AG04450 (cell line): ENCODE measurements at regions not wholly inside any gene's neighbourhood (a gene's known extent, or its start where the extent isn't known, plus 50 kb on each side); places are given as distances from the start of the nearest gene placed in this dataset.

Source experiments
- CTCF ChIA-PET: fragments of 300-600, 350-600 bp; formaldehyde crosslinking; extraction: SDS; loops from one replicate; lab custom pipeline; 2022; ENCODE audit warnings: antibody characterized with exemption, inconsistent platforms; lab: Charles Lee
- POLR2A ChIA-PET: fragments of 350-600 bp; formaldehyde crosslinking; extraction: SDS; loops from one replicate; lab custom pipeline; 2021; ENCODE audit warnings: antibody characterized with exemption, inconsistent platforms; lab: Yijun Ruan, JAX
- DNase-seq: peaks from one replicate; pipeline ENCODE4 v3.0.0-alpha.2; 2011; ENCODE audit warnings: low read depth, low spot score
- H3K27ac ChIP-seq: one replicate; pipeline ENCODE4 v1.5.1; 2012; ENCODE audit warnings: low read depth, low read length, control low read depth
- H3K27me3 ChIP-seq: one replicate; pipeline ENCODE4 v1.6.0; 2012; ENCODE audit warnings: low read length; ENCODE audit not compliant: control insufficient read depth, insufficient read depth
- H3K4me3 ChIP-seq: 2 replicates; pipeline ENCODE4 v1.5.1; 2011; ENCODE audit warnings: mild to moderate bottlenecking, low read depth, low read length, control low read depth
- H3K9me3 ChIP-seq: 2 replicates; pipeline ENCODE4 v1.5.1; 2012; ENCODE audit warnings: low read length; ENCODE audit not compliant: control insufficient read depth, insufficient read depth
- CTCF ChIP-seq: IDR thresholded peaks from 2 replicates; pipeline ENCODE4 v1.5.1; 2011; ENCODE audit warnings: low read depth, low read length, control low read depth, inconsistent platforms

DNA sequence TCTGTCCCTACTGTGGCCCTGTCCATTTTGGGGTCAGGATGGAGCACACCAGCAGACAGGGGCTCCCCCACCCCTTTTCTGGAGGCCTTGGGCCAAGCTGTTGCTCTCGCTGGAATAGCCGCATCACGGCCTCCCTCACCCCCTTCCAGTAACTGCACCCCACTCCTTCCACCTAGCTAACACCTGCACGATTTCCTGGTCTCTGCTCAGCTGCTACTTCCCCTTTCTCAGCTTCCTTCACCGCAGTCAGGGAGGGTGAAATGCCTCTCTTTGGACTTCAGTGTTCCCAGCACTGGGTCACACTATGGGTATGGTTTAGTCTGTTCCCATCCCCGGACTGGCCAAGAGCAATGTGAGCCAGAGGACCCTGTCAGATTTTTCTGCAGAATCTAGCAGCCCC is 400.2 kb downstream of the MCTP2 start:
- H3K4me3 ChIP-seq: no peak overlapping the region
- H3K9me3 ChIP-seq: no peaks in the 10 kb centered on the region
- TF ChIP-seq CTCF: no peak
- ChIA-PET POLR2A (no interaction called here), CTCF (no interaction called here)
- DNase-seq: no peak
- no peak overlapping the region for H3K27ac ChIP-seq
- H3K27me3 ChIP-seq: no peaks in the 10 kb centered on the region

DNA sequence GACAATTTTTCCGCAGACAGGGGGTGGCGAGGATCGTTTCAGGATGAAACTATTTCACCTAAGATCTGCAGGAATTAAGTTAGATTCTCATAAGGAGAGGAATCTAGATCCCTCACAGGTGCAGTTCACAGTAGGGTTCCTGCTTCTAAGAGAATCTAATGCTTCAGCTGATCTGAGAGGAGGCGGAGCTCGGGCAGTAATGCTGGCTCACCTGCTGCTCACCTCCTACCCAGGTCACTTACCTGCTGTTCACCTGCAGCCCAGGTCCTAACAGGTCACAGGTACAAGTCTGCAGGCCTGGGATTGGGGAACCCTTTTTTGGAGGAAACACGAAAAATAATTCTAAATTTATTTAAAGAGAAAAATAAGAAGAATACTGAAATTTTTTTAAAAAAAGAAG is 406.8 kb downstream of the MCTP2 start:
- DNase-seq: no peak
- Histone ChIP-seq H3K9me3 (no peaks in the 10 kb centered on the region), H3K27ac (no peak overlapping the region), H3K4me3 (no peak overlapping the region), H3K27me3 (no peaks in the 10 kb centered on the region)
- no peak for TF ChIP-seq CTCF
- ChIA-PET POLR2A (no interaction called here), CTCF (no interaction called here)

DNA sequence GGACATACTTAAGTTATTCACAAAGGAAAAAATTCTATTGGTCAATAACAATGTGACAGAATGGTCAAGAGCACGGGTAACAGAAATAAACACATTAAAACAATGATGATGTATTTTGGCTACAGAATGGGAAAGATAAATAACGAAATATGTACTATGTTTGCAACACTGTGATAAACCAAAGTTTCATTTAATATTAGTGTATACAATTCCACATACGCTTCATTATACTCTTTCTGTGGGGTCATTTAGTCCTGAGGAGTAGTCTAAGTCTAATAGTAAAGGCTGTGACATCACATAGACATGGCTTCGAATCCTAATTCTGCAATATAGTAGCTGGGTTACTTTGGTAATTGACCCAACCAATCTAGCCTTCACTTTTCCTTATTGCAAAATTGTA is 408.3 kb downstream of the MCTP2 start:
- no peak for TF ChIP-seq CTCF
- Histone ChIP-seq H3K27ac (no peak overlapping the region), H3K27me3 (no peaks in the 10 kb centered on the region), H3K9me3 (no peaks in the 10 kb centered on the region), H3K4me3 (no peak overlapping the region)
- ChIA-PET CTCF (no interaction called here), POLR2A (no interaction called here)
- no peak for DNase-seq

DNA sequence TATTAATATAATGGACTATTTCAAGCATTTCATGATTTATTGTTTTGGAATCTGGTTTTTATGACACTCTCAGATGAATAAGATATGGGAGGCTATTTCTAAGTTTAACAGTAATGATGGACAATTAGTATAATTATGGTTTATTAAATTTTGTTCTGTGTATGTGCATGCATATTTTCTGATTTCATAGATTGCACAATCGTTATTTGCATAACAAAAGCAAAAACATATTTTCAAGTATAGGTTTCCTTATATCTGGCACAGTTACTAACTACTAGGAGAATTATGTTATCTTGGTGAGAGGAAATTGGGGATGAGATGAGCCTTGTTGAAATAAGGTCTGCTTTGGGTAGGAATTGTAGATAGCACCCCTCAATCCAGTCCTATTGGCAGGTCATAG is 413.1 kb downstream of the MCTP2 start:
- TF ChIP-seq CTCF: no peak
- CTCF ChIA-PET: interaction anchor here (2.3 kb wide), 1 partner anchor 25 kb away, joined by 7 read pairs; no protein-coding TSS in a partner anchor
- Histone ChIP-seq H3K4me3 (no peak overlapping the region), H3K27me3 (no peaks in the 10 kb centered on the region), H3K27ac (no peak overlapping the region), H3K9me3 (no peaks in the 10 kb centered on the region)
- no peak for DNase-seq
- POLR2A ChIA-PET: no interaction called here

DNA sequence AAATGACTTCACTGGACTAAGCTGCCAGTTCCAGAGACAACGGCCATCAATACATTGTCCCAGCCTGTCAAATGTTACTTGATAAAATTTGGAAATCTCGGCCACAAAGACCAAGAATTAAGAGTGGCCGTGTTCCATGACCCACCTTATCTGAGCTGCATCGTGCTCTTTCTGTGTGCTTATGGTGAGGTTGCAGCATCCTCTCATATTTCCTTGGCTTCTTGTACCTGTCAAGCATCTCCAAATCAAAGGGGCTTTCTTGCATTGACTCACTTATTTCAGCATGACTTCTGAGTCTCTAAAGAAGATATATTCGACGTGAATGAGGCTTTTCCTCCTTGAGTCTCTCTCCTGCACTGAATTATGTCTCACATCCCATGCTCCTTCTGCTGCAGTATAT is 421.7 kb downstream of the MCTP2 start:
- no peak for DNase-seq
- CTCF ChIA-PET: interaction anchor here (1.3 kb wide), 1 partner anchor 17 kb away, joined by 4 read pairs; no protein-coding TSS in a partner anchor

More for the DNA sequence above, 421.7 kb downstream of the MCTP2 start:
- H3K27ac ChIP-seq: no peak overlapping the region
- TF ChIP-seq CTCF: no peak
- H3K4me3 ChIP-seq: no peak overlapping the region
- POLR2A ChIA-PET: no interaction called here
- H3K27me3 ChIP-seq: no peaks in the 10 kb centered on the region
- H3K9me3 ChIP-seq: no peaks in the 10 kb centered on the region
